SJSA1 (cell line): ENCODE measurements at regions not wholly inside any gene's neighbourhood (a gene's known extent, or its start where the extent isn't known, plus 50 kb on each side); places are given as distances from the start of the nearest gene placed in this dataset.

ENCODE experiments used
- DNase-seq, 2 experiments: peaks; one replicate each; pipeline ENCODE4 v3.0.0-alpha.2; 2015 to 2020; ENCODE audit warnings: low spot score in 2 of 2, low read depth in 1 of 2
- H3K27ac ChIP-seq: fragments of 250-450 bp; sonication (Bioruptor Pico); 2 replicates; pipeline ENCODE4 v1.5.1; 2020; ENCODE audit warnings: mild to moderate bottlenecking, moderate library complexity
- H3K27me3 ChIP-seq: fragments of 250-450 bp; sonication (Bioruptor Pico); replicated peaks from 2 replicates; pipeline ENCODE4 v1.5.1; 2020; ENCODE audit warnings: mild to moderate bottlenecking, moderate library complexity
- H3K36me3 ChIP-seq: fragments of 250-450 bp; sonication (Bioruptor Pico); 2 replicates; pipeline ENCODE4 v1.5.1; 2020; ENCODE audit warnings: mild to moderate bottlenecking
- H3K4me1 ChIP-seq: fragments of 250-450 bp; sonication (Bioruptor Pico); replicated peaks from 2 replicates; pipeline ENCODE4 v1.6.1; 2021; ENCODE audit warnings: mild to moderate bottlenecking
- H3K4me3 ChIP-seq: fragments of 250-450 bp; sonication (Bioruptor Pico); 2 replicates; pipeline ENCODE4 v1.5.1; 2020; ENCODE audit warnings: mild to moderate bottlenecking
- H3K9me3 ChIP-seq: fragments of 250-450 bp; sonication (Bioruptor Pico); replicated peaks from 2 replicates; pipeline ENCODE4 v1.5.1; 2020; ENCODE audit warnings: mild to moderate bottlenecking

DNA sequence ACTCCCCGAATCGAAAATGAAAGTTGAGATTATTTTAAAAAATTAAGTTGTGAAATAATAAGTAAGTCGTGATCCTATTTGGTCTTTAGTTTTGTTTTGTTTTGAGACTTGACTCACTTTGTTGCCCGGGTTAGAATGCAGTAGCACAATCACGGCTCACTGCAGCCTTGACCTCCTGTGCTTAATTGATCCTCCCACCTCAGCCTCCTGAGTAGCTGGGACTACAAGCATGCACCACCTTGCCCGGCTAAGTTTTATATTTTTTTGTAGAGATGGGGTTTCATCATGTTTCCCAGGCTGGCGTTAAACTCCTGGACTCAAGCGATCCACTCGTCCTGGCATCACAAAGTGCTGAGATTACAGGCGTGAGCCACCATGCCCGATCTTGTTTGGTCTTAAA lies 326.2 kb downstream of the MYCN start:
- no peaks in the 10 kb centered on the region for H3K9me3 ChIP-seq
- no peak overlapping the region for H3K4me3 ChIP-seq
- H3K27ac ChIP-seq: no peak overlapping the region
- no peaks in the 10 kb centered on the region for H3K27me3 ChIP-seq
- H3K4me1 ChIP-seq: no peaks in the 10 kb centered on the region
- no peak for DNase-seq
- H3K36me3 ChIP-seq: no peaks in the 10 kb centered on the region

DNA sequence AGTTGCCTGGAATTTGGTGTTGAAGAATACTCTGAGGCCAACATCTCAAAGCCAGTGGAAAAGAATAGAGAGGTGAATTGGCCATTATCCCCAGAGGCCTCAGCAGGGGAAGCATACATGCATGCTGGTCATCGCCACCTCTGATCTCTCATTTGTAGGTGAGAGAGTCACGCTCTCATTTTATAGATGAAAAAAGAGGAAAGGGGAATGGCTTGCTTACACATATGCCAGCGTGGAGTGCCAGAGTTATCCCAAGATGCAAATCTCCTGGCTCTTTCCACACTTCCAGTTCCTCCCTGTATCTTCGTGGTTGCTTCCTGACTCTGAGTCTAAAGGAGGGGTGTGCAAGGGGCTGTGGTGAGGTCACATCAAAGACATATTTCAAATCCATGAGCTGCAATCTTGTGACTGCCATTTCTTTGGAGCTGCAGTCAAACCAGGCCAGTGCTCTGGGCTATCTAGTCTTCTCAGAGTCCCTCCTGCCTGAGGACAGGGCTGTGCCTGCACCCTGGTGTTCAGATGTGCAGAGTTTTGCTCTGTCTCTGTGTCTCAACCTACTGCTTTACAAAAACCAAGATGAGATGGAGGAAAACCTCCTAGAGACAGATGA lies 324.7 kb downstream of the MYCN start:
- DNase-seq: no peak
- Histone ChIP-seq H3K9me3 (no peaks in the 10 kb centered on the region), H3K27ac (no peak overlapping the region), H3K36me3 (no peaks in the 10 kb centered on the region), H3K4me3 (no peak overlapping the region), H3K27me3 (no peaks in the 10 kb centered on the region), H3K4me1 (no peaks in the 10 kb centered on the region)

DNA sequence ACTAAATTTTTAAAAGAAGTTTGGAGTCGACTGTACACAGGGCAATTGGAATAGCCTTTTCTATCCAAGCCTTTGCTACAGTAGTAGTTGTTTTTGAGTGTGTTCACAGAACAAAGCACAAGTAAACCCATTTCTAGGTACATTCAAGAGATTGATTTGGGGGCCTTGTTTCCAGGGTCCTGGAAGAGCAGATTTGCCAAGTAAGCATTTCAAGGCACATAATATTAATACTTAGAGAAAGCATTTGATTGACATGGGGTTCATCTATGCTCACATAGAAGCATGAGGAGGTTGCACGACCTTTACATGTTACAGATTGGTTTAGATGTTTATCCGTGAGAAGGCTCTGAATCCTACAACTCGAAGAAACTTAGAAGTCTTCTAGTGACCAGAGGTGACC lies 324.1 kb downstream of the MYCN start:
- Histone ChIP-seq H3K27ac (no peak overlapping the region), H3K4me3 (no peak overlapping the region), H3K4me1 (no peaks in the 10 kb centered on the region), H3K27me3 (no peaks in the 10 kb centered on the region), H3K36me3 (no peaks in the 10 kb centered on the region), H3K9me3 (no peaks in the 10 kb centered on the region)
- no peak for DNase-seq

DNA sequence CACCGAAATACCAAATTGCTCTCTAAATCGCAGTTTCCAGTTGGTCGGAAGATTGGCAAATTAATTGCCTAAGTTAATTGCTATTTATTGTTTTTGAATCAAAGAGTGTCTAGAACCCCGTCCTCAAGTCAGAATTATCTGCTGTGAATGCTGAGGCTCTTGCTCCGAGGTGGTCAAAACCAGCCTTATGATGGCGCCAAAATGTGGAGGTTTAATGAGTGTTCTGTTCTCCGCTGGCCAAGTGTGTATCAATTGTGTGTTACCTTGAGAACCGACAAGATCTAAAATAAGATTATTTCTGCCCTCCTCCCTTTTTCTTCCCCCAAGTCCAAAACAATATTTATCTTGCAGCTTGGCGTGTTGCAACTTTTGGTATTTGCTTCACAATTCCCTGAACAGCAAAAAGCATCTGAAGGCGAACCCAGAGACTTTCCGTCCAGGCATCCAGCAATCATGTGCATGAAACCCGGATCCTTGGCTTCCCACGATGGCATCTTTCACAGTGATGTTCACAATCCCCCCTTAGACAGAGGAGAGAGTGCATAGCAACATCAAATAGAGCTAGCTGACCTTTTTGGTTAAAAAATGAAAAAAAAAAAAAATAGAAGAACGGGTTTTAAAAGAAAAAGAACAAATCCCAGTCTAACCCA lies 323.0 kb downstream of the MYCN start:
- H3K27ac ChIP-seq: no peak overlapping the region
- no peaks in the 10 kb centered on the region for H3K9me3 ChIP-seq
- H3K27me3 ChIP-seq: no peaks in the 10 kb centered on the region
- H3K36me3 ChIP-seq: no peaks in the 10 kb centered on the region
- no peaks in the 10 kb centered on the region for H3K4me1 ChIP-seq
- no peak overlapping the region for H3K4me3 ChIP-seq
- no peak for DNase-seq

DNA sequence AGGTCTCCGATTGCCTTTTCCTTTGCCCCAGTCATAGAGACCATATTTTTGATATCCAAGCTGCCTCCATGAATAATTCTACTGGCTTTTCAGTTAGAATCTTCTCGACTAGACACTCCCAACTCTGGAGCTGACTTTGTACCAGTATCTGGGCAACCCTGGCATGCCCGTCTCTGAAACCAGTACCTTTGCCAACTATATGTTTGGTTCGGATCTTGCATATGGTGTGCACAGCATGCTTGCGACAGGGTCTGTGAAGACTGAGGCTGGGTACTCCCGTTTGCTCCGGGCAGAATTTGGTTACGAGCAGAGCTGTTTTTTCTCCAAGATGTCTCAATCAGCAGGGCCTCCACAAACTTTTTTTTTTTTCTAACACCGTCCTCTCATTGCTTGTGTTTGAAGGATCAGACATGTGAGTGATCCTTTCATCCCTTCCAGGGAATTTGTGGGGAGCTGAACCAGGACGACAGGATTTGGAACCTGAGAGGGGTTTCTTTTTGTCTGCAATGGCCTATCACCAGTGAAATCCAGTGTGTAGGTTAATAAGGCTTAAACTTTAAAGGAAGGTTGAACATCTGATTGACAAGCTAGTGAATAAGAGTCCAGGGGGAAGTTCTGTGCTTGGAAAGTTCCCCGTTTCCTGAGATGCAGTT lies 322.3 kb downstream of the MYCN start:
- H3K27me3 ChIP-seq: no peaks in the 10 kb centered on the region
- H3K9me3 ChIP-seq: no peaks in the 10 kb centered on the region
- H3K4me1 ChIP-seq: no peaks in the 10 kb centered on the region
- no peak overlapping the region for H3K27ac ChIP-seq
- H3K4me3 ChIP-seq: no peak overlapping the region
- DNase-seq: no peak
- no peaks in the 10 kb centered on the region for H3K36me3 ChIP-seq

DNA sequence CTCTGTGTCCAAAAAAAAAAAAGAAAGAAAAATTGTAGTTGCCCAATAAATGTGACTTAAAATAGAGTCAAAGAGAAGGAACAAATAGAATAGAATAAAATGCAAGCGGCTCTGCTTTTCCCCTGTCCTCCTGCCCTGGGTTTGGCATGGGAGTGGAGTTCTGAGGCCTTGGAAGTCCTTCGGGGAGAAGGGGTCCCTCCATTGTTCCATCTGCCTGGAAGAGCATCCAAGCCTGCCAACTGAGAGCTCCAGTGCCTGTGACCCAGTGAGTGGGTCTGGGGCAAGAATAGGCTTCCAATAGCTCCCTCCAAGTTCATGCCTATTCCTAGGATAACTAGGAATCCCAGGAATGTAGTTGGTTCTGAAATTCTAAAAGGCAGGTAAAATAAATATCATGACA lies 321.4 kb downstream of the MYCN start:
- H3K4me3 ChIP-seq: no peak overlapping the region
- H3K27me3 ChIP-seq: no peaks in the 10 kb centered on the region
- no peak for DNase-seq
- H3K27ac ChIP-seq: no peak overlapping the region
- H3K36me3 ChIP-seq: no peaks in the 10 kb centered on the region
- no peaks in the 10 kb centered on the region for H3K9me3 ChIP-seq
- H3K4me1 ChIP-seq: no peaks in the 10 kb centered on the region

- Histone ChIP-seq H3K27me3 (no peaks in the 10 kb centered on the region), H3K9me3 (no peaks in the 10 kb centered on the region)
These were observed 320.7 kb downstream of the MYCN start for GRCh38 chr2:16261071-16261470.

GRCh38 chr2:16260041-16260830 lies 319.9 kb downstream of the MYCN start:
- no peaks in the 10 kb centered on the region for H3K27me3 ChIP-seq
- no peaks in the 10 kb centered on the region for H3K9me3 ChIP-seq
- no peaks in the 10 kb centered on the region for H3K4me1 ChIP-seq
- DNase-seq: no peak
- no peak overlapping the region for H3K27ac ChIP-seq
- H3K36me3 ChIP-seq: no peaks in the 10 kb centered on the region
- H3K4me3 ChIP-seq: no peak overlapping the region

More at GRCh38 chr2:16261071-16261470, 320.7 kb downstream of the MYCN start:
- H3K4me3 ChIP-seq: no peak overlapping the region
- H3K36me3 ChIP-seq: no peaks in the 10 kb centered on the region
- no peaks in the 10 kb centered on the region for H3K4me1 ChIP-seq
- no peak overlapping the region for H3K27ac ChIP-seq
- no peak for DNase-seq

- no peaks in the 10 kb centered on the region for H3K36me3 ChIP-seq
- H3K9me3 ChIP-seq: no peaks in the 10 kb centered on the region
- H3K27me3 ChIP-seq: no peaks in the 10 kb centered on the region
- no peaks in the 10 kb centered on the region for H3K4me1 ChIP-seq
- H3K27ac ChIP-seq: no peak overlapping the region
- no peak overlapping the region for H3K4me3 ChIP-seq
- no peak for DNase-seq
These were observed 318.7 kb downstream of the MYCN start for GRCh38 chr2:16259010-16259409.

- H3K4me1 ChIP-seq: no peaks in the 10 kb centered on the region
- no peak overlapping the region for H3K4me3 ChIP-seq
- no peaks in the 10 kb centered on the region for H3K27me3 ChIP-seq
- H3K27ac ChIP-seq: no peak overlapping the region
- H3K9me3 ChIP-seq: no peaks in the 10 kb centered on the region
- DNase-seq: no peak
- H3K36me3 ChIP-seq: no peaks in the 10 kb centered on the region
These were observed 318.0 kb downstream of the MYCN start for GRCh38 chr2:16258350-16258749.

DNA sequence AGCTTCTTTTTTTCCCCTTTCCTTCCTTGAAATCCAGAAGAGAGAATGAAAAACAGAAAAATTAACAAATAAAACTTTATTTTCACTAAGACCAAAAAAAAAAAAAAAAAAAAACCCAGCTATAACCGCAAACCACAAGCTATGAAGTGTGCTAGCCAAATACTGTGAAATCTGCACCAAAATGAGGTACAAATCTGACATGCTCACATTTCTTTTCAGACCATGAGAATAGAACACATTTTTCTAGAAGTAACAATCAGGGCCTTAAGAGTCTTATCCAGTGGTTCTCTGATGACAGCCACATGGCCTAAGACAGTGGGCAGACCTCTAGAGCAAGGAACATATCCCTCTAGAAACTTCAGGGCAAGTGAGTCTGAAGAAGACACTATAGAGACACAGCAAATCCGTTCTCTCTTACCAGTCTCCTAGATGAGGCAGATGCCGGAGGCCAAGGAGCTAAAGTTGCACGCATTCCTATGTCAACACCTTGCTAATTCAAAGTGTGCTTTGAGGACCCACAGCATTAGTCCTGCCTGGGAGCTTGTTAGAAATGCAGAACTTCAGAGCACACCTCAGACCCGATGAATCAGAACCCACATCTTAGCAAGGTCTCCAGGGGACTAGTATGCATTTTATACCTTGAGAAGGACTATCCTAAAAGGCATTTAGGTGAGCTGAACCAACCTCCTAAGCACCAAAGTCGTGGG lies 317.1 kb downstream of the MYCN start:
- no peaks in the 10 kb centered on the region for H3K4me1 ChIP-seq
- no peak overlapping the region for H3K27ac ChIP-seq
- no peaks in the 10 kb centered on the region for H3K27me3 ChIP-seq
- no peaks in the 10 kb centered on the region for H3K36me3 ChIP-seq
- H3K4me3 ChIP-seq: no peak overlapping the region
- H3K9me3 ChIP-seq: no peaks in the 10 kb centered on the region
- no peak for DNase-seq

DNA sequence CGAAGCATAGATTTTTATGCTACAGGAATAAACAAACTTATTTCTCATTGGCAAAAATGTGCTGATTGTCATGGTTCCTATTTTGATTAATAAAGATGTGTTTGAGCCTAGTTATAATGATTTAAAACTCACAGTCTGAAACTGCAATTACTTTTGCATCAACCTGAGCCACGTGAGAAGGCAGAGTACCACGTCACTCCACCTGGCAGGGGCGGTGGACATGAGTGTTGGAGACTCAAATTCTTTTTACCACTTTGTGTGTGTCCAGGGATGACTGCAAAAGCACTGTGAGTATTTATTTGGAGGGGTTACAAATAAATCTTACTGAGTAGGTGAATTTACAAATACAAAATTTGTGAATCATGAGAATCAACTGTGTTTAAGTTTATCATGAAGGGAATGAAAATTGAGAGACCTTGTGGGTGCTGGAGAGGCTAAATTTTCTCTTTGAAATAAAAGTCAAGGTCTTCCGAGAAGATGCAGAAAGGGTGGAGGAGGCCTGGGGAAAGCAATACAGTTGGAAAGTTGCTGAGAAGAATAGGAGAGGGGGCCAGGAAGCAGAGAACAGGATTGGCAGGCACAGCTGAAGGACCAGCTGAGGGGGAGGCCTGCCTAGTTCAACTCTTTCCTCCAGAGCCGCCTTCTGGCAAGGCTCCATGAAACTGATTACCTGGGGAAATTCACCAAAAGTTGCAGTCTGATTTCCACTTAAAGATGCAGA lies 316.4 kb downstream of the MYCN start:
- H3K36me3 ChIP-seq: no peaks in the 10 kb centered on the region
- H3K4me1 ChIP-seq: no peaks in the 10 kb centered on the region
- H3K27ac ChIP-seq: no peak overlapping the region
- no peaks in the 10 kb centered on the region for H3K27me3 ChIP-seq
- no peaks in the 10 kb centered on the region for H3K9me3 ChIP-seq
- no peak overlapping the region for H3K4me3 ChIP-seq
- DNase-seq: no peak

DNA sequence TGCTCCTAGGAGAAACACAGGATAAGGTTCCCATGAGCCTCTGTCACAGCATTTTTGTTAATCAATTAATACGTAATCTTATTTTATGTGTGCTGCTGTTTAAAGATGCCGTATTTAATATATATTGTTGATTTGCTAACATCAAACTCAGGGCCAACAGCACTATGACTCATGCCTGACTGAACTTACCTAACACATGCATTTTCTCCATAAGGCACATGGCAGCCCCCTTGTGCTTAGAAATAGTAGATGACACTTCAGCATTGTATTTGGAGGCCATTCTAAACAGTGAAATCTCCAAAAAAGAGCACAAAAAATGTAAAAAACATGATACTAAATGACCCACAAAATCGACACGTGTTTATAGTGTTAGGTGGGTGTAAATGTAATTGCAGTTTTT lies 314.8 kb downstream of the MYCN start:
- Histone ChIP-seq H3K4me3 (no peak overlapping the region), H3K9me3 (no peaks in the 10 kb centered on the region), H3K27ac (no peak overlapping the region), H3K36me3 (no peaks in the 10 kb centered on the region), H3K27me3 (no peaks in the 10 kb centered on the region), H3K4me1 (no peaks in the 10 kb centered on the region)
- no peak for DNase-seq
